ENCODE measurements at regions not wholly inside any gene's neighbourhood (a gene's known extent, or its start where the extent isn't known, plus 50 kb on each side); places are given as distances from the start of the nearest gene placed in this dataset.
"Not testable (repeated sequence)": the region's sequence is repeated elsewhere in the genome, so short reads cannot be mapped to it uniquely, and the experiment has no call there.

DNA sequence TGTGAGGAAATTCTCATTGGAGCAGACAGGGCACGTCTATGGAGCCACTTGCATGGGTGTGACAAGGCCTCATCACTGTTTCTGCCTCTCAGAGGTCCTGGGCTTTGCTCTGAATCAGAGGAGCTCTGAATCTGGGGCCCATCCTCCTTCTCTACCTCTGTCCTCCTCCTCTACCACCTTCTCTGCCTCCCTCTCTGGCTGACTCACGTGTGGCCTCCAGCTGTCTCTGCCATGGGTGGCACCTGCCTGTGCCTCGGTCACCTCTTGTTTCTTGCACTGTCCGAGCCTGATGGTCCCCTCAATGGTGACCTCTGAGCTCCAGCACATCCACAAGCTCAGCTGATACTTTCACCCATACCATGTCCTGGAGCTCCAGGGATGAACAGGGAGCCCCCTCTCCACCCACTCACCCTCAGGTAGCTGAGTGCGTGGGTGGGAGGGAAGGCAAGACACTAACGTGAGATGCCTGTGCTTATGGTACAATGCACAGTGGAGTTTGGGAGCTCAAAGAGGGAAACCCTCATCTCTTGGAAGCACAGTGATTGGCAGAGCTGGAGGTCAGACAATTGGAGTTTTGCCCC is 116.4 kb upstream of the CRHR1 start:
- no peak for DNase-seq (ENCODE audit: low spot score)
- no peak overlapping the region for H3K4me3 ChIP-seq
- no peak for TF ChIP-seq CTCF (IDR thresholded peaks at IDR 0.05)
- H3K27ac ChIP-seq, result no peak overlapping the region

DNA sequence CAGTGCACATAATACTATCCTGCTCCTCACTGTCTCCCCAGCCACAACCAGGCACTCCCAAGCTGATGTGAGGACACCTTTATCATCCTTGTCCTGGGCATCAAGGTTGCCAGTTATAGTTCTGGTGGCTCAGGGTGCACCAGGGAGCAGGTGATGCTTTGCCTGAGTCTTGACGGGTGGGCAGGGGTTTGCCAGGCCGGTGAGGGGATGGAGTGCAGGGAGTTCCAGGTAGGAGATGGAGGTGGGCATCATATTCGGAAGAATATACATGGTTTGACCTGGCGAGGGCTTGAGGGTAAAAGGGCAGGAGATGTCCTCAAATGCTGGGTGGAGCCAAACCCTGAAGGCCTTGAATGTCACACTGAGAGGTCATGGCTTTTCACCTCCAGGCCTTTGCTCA is 115.8 kb upstream of the CRHR1 start:
- TF ChIP-seq CTCF (IDR thresholded peaks at IDR 0.05), result no peak
- no peak overlapping the region for H3K27ac ChIP-seq
- H3K4me3 ChIP-seq, result no peak overlapping the region
- no peak for DNase-seq (ENCODE audit: low spot score)

GRCh38 chr17:45672301-45672700 is 111.8 kb upstream of the CRHR1 start:
- no peak for DNase-seq (ENCODE audit: low spot score)
- no peak overlapping the region for H3K27ac ChIP-seq
- TF ChIP-seq CTCF (IDR thresholded peaks at IDR 0.05), result no peak

DNA sequence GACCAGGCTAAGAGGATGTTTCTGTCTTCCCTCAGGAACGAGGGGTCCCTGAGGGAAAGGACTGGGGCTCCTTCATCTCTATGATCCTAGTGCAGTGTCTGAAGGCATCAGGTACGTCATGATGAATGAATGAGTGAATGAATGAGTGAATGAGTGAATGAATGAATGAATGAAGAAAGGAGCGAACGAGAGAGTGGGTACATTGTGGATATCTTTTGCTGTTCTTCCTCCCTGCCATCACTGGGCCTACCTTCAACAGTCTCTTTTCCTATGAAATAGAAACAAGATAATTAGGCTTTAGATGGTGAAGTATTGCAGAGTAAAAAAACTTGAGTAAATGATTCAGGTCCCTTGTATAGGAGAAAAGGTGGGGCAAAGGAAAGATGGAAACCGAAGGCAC is 111.3 kb upstream of the CRHR1 start:
- no peak overlapping the region for H3K27ac ChIP-seq
- DNase-seq (ENCODE audit: low spot score), result no peak
- no peak overlapping the region for H3K4me3 ChIP-seq
- TF ChIP-seq CTCF (IDR thresholded peaks at IDR 0.05), result no peak

More at GRCh38 chr17:45672301-45672700, 111.8 kb upstream of the CRHR1 start:
- H3K4me3 ChIP-seq, result no peak overlapping the region

- H3K27ac ChIP-seq; H3K4me3 ChIP-seq; DNase-seq (ENCODE audit: low spot score): not testable (repeated sequence)
Measured at GRCh38 chr17:45673759-45674158, 110.4 kb upstream of the CRHR1 start.

DNA sequence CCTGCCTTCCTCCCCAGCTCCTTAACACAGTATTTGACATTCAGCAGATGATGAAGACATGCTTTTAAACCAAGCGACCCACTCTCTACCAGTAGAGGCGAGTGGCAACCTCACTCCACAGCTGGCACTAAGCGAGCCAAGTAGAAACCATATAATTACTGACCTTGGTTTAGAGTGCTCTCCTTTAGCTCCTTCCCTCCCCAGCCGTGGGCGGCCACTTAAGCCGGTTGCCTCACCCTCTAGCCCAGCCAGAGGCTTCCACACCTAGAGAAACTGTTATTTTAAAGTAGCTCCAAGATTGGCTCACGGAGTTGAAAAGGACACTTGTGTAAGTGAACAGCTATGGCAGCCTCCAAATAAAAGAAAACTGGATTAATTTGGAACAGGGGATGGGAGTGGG is 109.1 kb upstream of the CRHR1 start:
- no peak overlapping the region for H3K4me3 ChIP-seq
- DNase-seq (ENCODE audit: low spot score), result no peak
- H3K27ac ChIP-seq, result no peak overlapping the region
- TF ChIP-seq CTCF (IDR thresholded peaks at IDR 0.05), result no peak

DNA sequence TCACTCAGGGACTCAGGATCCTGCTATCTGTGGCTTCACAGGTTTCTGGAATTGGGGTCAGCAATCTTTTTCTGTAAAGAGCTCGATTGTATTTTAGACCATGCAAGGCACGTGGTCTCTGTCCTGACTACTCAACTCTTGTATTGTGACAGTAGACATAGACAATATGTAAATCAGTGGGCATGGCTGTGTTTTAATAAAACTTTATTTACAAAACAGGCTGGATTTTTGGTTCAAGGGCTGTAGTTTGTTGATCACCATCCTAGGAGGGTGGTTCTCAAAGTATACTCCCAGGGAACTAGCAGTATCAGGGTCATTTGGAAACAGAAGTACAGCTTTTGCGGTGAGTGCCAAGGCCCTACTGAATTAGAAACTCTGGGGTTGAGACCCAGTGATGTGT is 108.2 kb upstream of the CRHR1 start:
- no peak for DNase-seq (ENCODE audit: low spot score)
- no peak for TF ChIP-seq CTCF (IDR thresholded peaks at IDR 0.05)
- Histone ChIP-seq H3K27ac (no peak overlapping the region), H3K4me3 (no peak overlapping the region)

GRCh38 chr17:45676695-45677094 is 107.4 kb upstream of the CRHR1 start:
- DNase-seq (ENCODE audit: low spot score), result no peak
- Histone ChIP-seq H3K4me3 (no peak overlapping the region), H3K27ac (no peak overlapping the region)
- TF ChIP-seq CTCF (IDR thresholded peaks at IDR 0.05), result no peak

All from coronary artery (tissue), 2 donors.